HCT116 (cell line): ENCODE measurements at regions not wholly inside any gene's neighbourhood (a gene's known extent, or its start where the extent isn't known, plus 50 kb on each side); places are given as distances from the start of the nearest gene placed in this dataset.

Experiments used
- ATAC-seq: fragments of 200-7000 bp; cut with Tn5 transposase; 2 replicates; pipeline ENCODE4 v1.9.1; 2020; ENCODE audit warnings: mild to moderate bottlenecking, moderate library complexity
- BruUV-seq: library from RNA; stranded (reverse); fragments of 400-500 nt; replicated peaks from 2 replicates; lab custom pipeline; 2021; lab: Mats Ljungman, UMichigan
- CTCF ChIA-PET: fragments of 300-600 bp; sonication (Branson Sonifier 250); formaldehyde crosslinking; loops from one replicate; lab custom pipeline; 2021; ENCODE audit warnings: antibody characterized with exemption; lab: Charles Lee
- POLR2A ChIA-PET: fragments of 300-600, 350-600 bp; sonication (Branson Sonifier 250); formaldehyde crosslinking; loops from one replicate; lab custom pipeline; 2021; ENCODE audit warnings: antibody characterized with exemption; lab: Charles Lee
- RAD21 ChIA-PET, 2 experiments: fragments of 300-600 bp; sonication (Branson Sonifier 250); formaldehyde crosslinking; loops; one replicate each; lab custom pipeline; 2023; ENCODE audit warnings: low total read pairs in 2 of 2; ENCODE audit not compliant: uncharacterized antibody in 2 of 2, unreplicated experiment in 2 of 2, low non-redundant PET in 1 of 2; lab: Charles Lee
- DNase-seq: peaks from one replicate; pipeline ENCODE4 v3.0.0-alpha.2; 2010; ENCODE audit warnings: low read depth, low spot score
- H2AFZ ChIP-seq: fragments of 200-600 bp; shearing (Covaris generic), sonication (generic); 2 replicates; pipeline ENCODE4 v1.6.1; 2017; ENCODE audit warnings: low read depth, mixed run types, mixed read lengths, antibody characterized with exemption, low read length; ENCODE audit not compliant: poor library complexity, severe bottlenecking
- H3K27ac ChIP-seq: 2 replicates; pipeline ENCODE4 v1.5.1; 2012; ENCODE audit warnings: low read depth, low read length
- H3K27me3 ChIP-seq: fragments of 200-600 bp; sonication (generic); 2 replicates; pipeline ENCODE4 v1.6.1; 2016; ENCODE audit warnings: mixed run types, low read length, mixed read lengths; ENCODE audit not compliant: insufficient read depth
- H3K36me3 ChIP-seq, 2 experiments: fragments of 200-500 bp in 1 of 2; fragments of 200-600 bp in 1 of 2; sonication (Bioruptor generic) in 1 of 2; sonication (generic) in 1 of 2; 2 replicates each; pipeline versions ENCODE4 v1.5.1 to v1.6.1; 2014 to 2016; ENCODE audit warnings: low read length in 2 of 2, inconsistent platforms in 1 of 2, mixed read lengths in 1 of 2, mixed run types in 1 of 2; ENCODE audit not compliant: insufficient read depth in 2 of 2, control insufficient read depth in 1 of 2
- H3K4me1 ChIP-seq, 2 experiments: fragments of 200-600 bp in 1 of 2; sonication (generic) in 1 of 2; 2 replicates each; pipeline versions ENCODE4 v1.5.1 to v1.6.1; 2012 to 2017; ENCODE audit warnings: low read length in 2 of 2, inconsistent platforms in 1 of 2, mild to moderate bottlenecking in 1 of 2, mixed read lengths in 1 of 2, mixed run types in 1 of 2, moderate library complexity in 1 of 2; ENCODE audit not compliant: insufficient read depth in 2 of 2, control insufficient read depth in 1 of 2
- H3K4me2 ChIP-seq: fragments of 200-600 bp; sonication (generic); 2 replicates; pipeline ENCODE4 v1.6.1; 2017; ENCODE audit warnings: mixed run types, low read length, mixed read lengths
- H3K4me3 ChIP-seq, 2 experiments: fragments of 200-600 bp in 1 of 2; sonication (generic) in 1 of 2; replicated peaks in 1 of 2; 2 replicates each; pipeline ENCODE4 v1.5.1; 2011 to 2016; ENCODE audit warnings: low read length in 2 of 2, control low read depth in 1 of 2, low read depth in 1 of 2, mild to moderate bottlenecking in 1 of 2, mixed read lengths in 1 of 2, mixed run types in 1 of 2
- H3K79me2 ChIP-seq: fragments of 200-600 bp; sonication (generic); 2 replicates; pipeline ENCODE4 v1.6.1; 2017; ENCODE audit warnings: mild to moderate bottlenecking, mixed run types, low read length, moderate library complexity, mixed read lengths; ENCODE audit not compliant: insufficient read depth
- H3K9ac ChIP-seq: fragments of 200-600 bp; sonication (generic); 2 replicates; pipeline ENCODE4 v1.6.1; 2016; ENCODE audit warnings: low read length, mixed read lengths
- H3K9me2 ChIP-seq: fragments of 200-600 bp; sonication (generic), shearing (Covaris generic); 2 replicates; pipeline ENCODE4 v1.6.1; 2017; ENCODE audit warnings: mixed run types, mild to moderate bottlenecking, moderate library complexity; ENCODE audit not compliant: insufficient read depth
- H3K9me3 ChIP-seq, 2 experiments: fragments of 200-500 bp in 1 of 2; fragments of 200-600 bp in 1 of 2; sonication (Bioruptor generic) in 1 of 2; sonication (generic) in 1 of 2; 2 replicates each; pipeline ENCODE4 v1.6.1; 2014 to 2017; ENCODE audit warnings: low read length in 2 of 2, mixed read lengths in 2 of 2, inconsistent platforms in 1 of 2, low read depth in 1 of 2, mild to moderate bottlenecking in 1 of 2, mixed run types in 1 of 2, moderate library complexity in 1 of 2; ENCODE audit not compliant: control insufficient read depth in 1 of 2, insufficient read depth in 1 of 2
- H4K20me1 ChIP-seq: fragments of 200-600 bp; sonication (generic), shearing (Covaris generic); 2 replicates; pipeline ENCODE4 v1.6.1; 2017; ENCODE audit warnings: mixed run types, mild to moderate bottlenecking, moderate library complexity; ENCODE audit not compliant: insufficient read depth
- CEBPB ChIP-seq: IDR thresholded peaks from 2 replicates; pipeline ENCODE4 v1.6.1; 2012; ENCODE audit warnings: low read depth
- EGR1 ChIP-seq: IDR thresholded peaks from 2 replicates; pipeline ENCODE4 v1.6.1; 2012; ENCODE audit warnings: low read depth
- EZH2 ChIP-seq: fragments of 200-600 bp; sonication (generic); IDR thresholded peaks from 2 replicates; pipeline ENCODE4 v1.6.1; 2017; ENCODE audit warnings: antibody characterized with exemption, mixed run types
- FOSL1 ChIP-seq: IDR thresholded peaks from 2 replicates; pipeline ENCODE4 v1.6.1; 2012; ENCODE audit warnings: low read depth
- JUND ChIP-seq: IDR thresholded peaks from 2 replicates; pipeline ENCODE4 v1.6.1; 2012
- POLR2AphosphoS5 ChIP-seq: IDR thresholded peaks from 2 replicates; pipeline ENCODE4 v1.6.1; 2011; ENCODE audit warnings: mild to moderate bottlenecking, low read depth, low read length, moderate library complexity
- RAD21 ChIP-seq: IDR thresholded peaks from 2 replicates; pipeline ENCODE4 v1.6.1; 2012; ENCODE audit warnings: low read depth, mild to moderate bottlenecking
- SRF ChIP-seq: IDR thresholded peaks from 2 replicates; pipeline ENCODE4 v1.6.1; 2012; ENCODE audit warnings: low read depth
- YY1 ChIP-seq: IDR thresholded peaks from 2 replicates; pipeline ENCODE4 v1.6.1; 2011; ENCODE audit warnings: low read length, low read depth, moderate library complexity, mild to moderate bottlenecking; ENCODE audit not compliant: insufficient replicate concordance; ENCODE audit errors: extremely low read depth
- ZFX ChIP-seq: fragments of 450-650 bp; IDR thresholded peaks from 2 replicates; pipeline ENCODE4 v1.6.1; 2017
- ZNF274 ChIP-seq: fragments of 200-500 bp; sonication (Bioruptor generic); IDR thresholded peaks from 2 replicates; pipeline ENCODE4 v1.6.1; 2014; ENCODE audit warnings: mild to moderate bottlenecking, low read depth, low read length, inconsistent platforms
- intact Hi-C: fragments of 100-400 bp; cut with micrococcal nuclease; formaldehyde crosslinking; loops from 2 replicates; pipeline ENCODE4 v1.10.0; 2022
- TF ChIP-seq, protein P1 (sequence below): IDR thresholded peaks from 2 replicates; pipeline ENCODE4 v1.6.1; 2012
- TF ChIP-seq, protein P2 (sequence below): IDR thresholded peaks from 2 replicates; pipeline ENCODE4 v1.6.1; 2012; ENCODE audit warnings: low read depth

DNA sequence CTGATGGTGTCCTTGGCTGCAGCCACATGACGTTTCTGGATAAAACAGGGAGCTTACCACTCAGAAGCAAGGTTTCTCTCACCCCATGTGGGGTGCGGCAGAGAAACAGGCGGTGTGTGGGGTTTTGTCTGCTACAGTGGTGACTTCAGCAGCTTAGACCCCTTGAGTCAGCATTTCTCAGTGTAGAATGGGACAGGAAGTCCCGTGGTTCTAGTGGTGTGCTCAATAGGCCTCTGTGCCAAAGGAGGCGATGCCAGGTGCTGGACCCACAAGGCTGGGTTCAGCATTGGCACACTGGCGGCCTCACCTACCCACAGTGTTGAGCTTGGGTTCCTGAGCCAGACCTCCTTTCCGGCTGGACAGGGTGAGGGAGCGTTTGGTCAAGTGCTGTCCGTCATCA is 125.2 kb upstream of the SMIM23 start:
- Histone ChIP-seq H4K20me1 (no peaks in the 10 kb centered on the region), H2AFZ (no peak overlapping the region), H3K79me2 (no peaks in the 10 kb centered on the region), H3K4me2 (no peak overlapping the region), H3K9me2 (no peaks in the 10 kb centered on the region), H3K4me3 (no peak overlapping the region), H3K9ac (no peak overlapping the region), H3K36me3 (no peaks in the 10 kb centered on the region), H3K27me3 (no peaks in the 10 kb centered on the region)
- POLR2A ChIA-PET: no interaction called here
- CTCF ChIA-PET: no interaction called here
- DNase-seq (no peak), ATAC-seq (no peak)
- BruUV-seq: no TSS peak
- TF ChIP-seq RAD21: no peak
- TF ChIP-seq JUND: no peak
- TF ChIP-seq ZFX: no peak
- no peak for TF ChIP-seq ZNF274
- no peak for TF ChIP-seq CEBPB
- no peak for TF ChIP-seq SRF
- TF ChIP-seq POLR2AphosphoS5: no peak
- no peak for TF ChIP-seq EGR1
- no peak for TF ChIP-seq FOSL1
- TF ChIP-seq, protein P1, sequence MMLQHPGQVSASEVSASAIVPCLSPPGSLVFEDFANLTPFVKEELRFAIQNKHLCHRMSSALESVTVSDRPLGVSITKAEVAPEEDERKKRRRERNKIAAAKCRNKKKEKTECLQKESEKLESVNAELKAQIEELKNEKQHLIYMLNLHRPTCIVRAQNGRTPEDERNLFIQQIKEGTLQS: no peak
- no peak for TF ChIP-seq EZH2
- TF ChIP-seq, protein P2, sequence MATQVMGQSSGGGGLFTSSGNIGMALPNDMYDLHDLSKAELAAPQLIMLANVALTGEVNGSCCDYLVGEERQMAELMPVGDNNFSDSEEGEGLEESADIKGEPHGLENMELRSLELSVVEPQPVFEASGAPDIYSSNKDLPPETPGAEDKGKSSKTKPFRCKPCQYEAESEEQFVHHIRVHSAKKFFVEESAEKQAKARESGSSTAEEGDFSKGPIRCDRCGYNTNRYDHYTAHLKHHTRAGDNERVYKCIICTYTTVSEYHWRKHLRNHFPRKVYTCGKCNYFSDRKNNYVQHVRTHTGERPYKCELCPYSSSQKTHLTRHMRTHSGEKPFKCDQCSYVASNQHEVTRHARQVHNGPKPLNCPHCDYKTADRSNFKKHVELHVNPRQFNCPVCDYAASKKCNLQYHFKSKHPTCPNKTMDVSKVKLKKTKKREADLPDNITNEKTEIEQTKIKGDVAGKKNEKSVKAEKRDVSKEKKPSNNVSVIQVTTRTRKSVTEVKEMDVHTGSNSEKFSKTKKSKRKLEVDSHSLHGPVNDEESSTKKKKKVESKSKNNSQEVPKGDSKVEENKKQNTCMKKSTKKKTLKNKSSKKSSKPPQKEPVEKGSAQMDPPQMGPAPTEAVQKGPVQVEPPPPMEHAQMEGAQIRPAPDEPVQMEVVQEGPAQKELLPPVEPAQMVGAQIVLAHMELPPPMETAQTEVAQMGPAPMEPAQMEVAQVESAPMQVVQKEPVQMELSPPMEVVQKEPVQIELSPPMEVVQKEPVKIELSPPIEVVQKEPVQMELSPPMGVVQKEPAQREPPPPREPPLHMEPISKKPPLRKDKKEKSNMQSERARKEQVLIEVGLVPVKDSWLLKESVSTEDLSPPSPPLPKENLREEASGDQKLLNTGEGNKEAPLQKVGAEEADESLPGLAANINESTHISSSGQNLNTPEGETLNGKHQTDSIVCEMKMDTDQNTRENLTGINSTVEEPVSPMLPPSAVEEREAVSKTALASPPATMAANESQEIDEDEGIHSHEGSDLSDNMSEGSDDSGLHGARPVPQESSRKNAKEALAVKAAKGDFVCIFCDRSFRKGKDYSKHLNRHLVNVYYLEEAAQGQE: no peak
- TF ChIP-seq YY1: no peak
- TF ChIP-seq, all 23 proteins: peak for 0
- Histone ChIP-seq H3K27ac (no peak overlapping the region), H3K9me3 (no peaks in the 10 kb centered on the region), H3K4me1 (no peaks in the 10 kb centered on the region)
- intact Hi-C loops: no loop called here
- RAD21 ChIA-PET: no interaction called here
